ENCODE measurements at regions not wholly inside any gene's neighbourhood (a gene's known extent, or its start where the extent isn't known, plus 50 kb on each side); places are given as distances from the start of the nearest gene placed in this dataset.
"Not testable (repeated sequence)": the region's sequence is repeated elsewhere in the genome, so short reads cannot be mapped to it uniquely, and the experiment has no call there.

- H3K36me3 ChIP-seq (ENCODE audit: control insufficient read depth in 2 of 2, extremely low read depth in 1 of 2, insufficient read depth in 2 of 2, low read length in 2 of 2); H3K27ac ChIP-seq (ENCODE audit: control insufficient read depth, insufficient read depth, low read length); H3K79me2 ChIP-seq (ENCODE audit: control insufficient read depth, insufficient read depth, low read length); DNase-seq (ENCODE audit: low read depth, low spot score); H3K9me1 ChIP-seq (ENCODE audit: control insufficient read depth, extremely low read depth, insufficient read depth, low read length); H3K4me3 ChIP-seq (ENCODE audit: control insufficient read depth in 2 of 3, extremely low read depth in 1 of 3, insufficient read depth in 2 of 3, low read depth in 1 of 3, low read length in 3 of 3); H4K20me1 ChIP-seq (ENCODE audit: control insufficient read depth, extremely low read depth, insufficient read depth, low read length); FAIRE-seq; H3K4me1 ChIP-seq (ENCODE audit: control insufficient read depth, extremely low read depth, insufficient read depth, low read length); H3K9me3 ChIP-seq (ENCODE audit: control insufficient read depth, low read depth, low read length); dilution Hi-C loops (cut with MboI; ENCODE audit: extremely low pct_ligation_motif_present, low sequenced_read_pairs); H3K9ac ChIP-seq (ENCODE audit: control insufficient read depth, extremely low read depth, insufficient read depth, low read length); H3K4me2 ChIP-seq (ENCODE audit: control insufficient read depth, extremely low read depth, insufficient read depth, low read depth, low read length); H3K27me3 ChIP-seq (ENCODE audit: control insufficient read depth, extremely low read depth, insufficient read depth, low read length): not testable (repeated sequence)
- peak in 1 of 3 experiments; percentile 13 for TF ChIP-seq CTCF (optimal IDR thresholded peaks at IDR 0.05 in 1 of 3, IDR thresholded peaks at IDR 0.05 in 1 of 3, conservative IDR thresholded peaks at IDR 0.05 in 1 of 3; ENCODE audit: extremely low read depth in 1 of 3, insufficient read depth in 2 of 3, low read length in 3 of 3)
- peak overlapping the region; percentile 39 for H2AFZ ChIP-seq (ENCODE audit: control insufficient read depth, low read length)
Observed at GRCh38 chr3:75362086-75362784, 301.9 kb upstream of the FRG2C start.

GRCh38 chr3:75372964-75373363, 291.2 kb upstream of the FRG2C start:
- H3K79me2 ChIP-seq (ENCODE audit: control insufficient read depth, insufficient read depth, low read length); FAIRE-seq; H3K36me3 ChIP-seq (ENCODE audit: control insufficient read depth in 2 of 2, extremely low read depth in 1 of 2, insufficient read depth in 2 of 2, low read length in 2 of 2); H3K27me3 ChIP-seq (ENCODE audit: control insufficient read depth, extremely low read depth, insufficient read depth, low read length); H3K4me1 ChIP-seq (ENCODE audit: control insufficient read depth, extremely low read depth, insufficient read depth, low read length); H2AFZ ChIP-seq (ENCODE audit: control insufficient read depth, low read length); H3K4me2 ChIP-seq (ENCODE audit: control insufficient read depth, extremely low read depth, insufficient read depth, low read depth, low read length); DNase-seq (ENCODE audit: low read depth, low spot score); dilution Hi-C loops (cut with MboI; ENCODE audit: extremely low pct_ligation_motif_present, low sequenced_read_pairs); H3K27ac ChIP-seq (ENCODE audit: control insufficient read depth, insufficient read depth, low read length); H3K4me3 ChIP-seq (ENCODE audit: control insufficient read depth in 2 of 3, extremely low read depth in 1 of 3, insufficient read depth in 2 of 3, low read depth in 1 of 3, low read length in 3 of 3); H3K9me1 ChIP-seq (ENCODE audit: control insufficient read depth, extremely low read depth, insufficient read depth, low read length); H4K20me1 ChIP-seq (ENCODE audit: control insufficient read depth, extremely low read depth, insufficient read depth, low read length); H3K9me3 ChIP-seq (ENCODE audit: control insufficient read depth, low read depth, low read length); H3K9ac ChIP-seq (ENCODE audit: control insufficient read depth, extremely low read depth, insufficient read depth, low read length): not testable (repeated sequence)

GRCh38 chr3:75379840-75380239, 284.3 kb upstream of the FRG2C start:
- H3K9me1 ChIP-seq (ENCODE audit: control insufficient read depth, extremely low read depth, insufficient read depth, low read length); H3K9me3 ChIP-seq (ENCODE audit: control insufficient read depth, low read depth, low read length); DNase-seq (ENCODE audit: low read depth, low spot score); H3K36me3 ChIP-seq (ENCODE audit: control insufficient read depth in 2 of 2, extremely low read depth in 1 of 2, insufficient read depth in 2 of 2, low read length in 2 of 2); H3K27me3 ChIP-seq (ENCODE audit: control insufficient read depth, extremely low read depth, insufficient read depth, low read length); dilution Hi-C loops (cut with MboI; ENCODE audit: extremely low pct_ligation_motif_present, low sequenced_read_pairs); H3K4me1 ChIP-seq (ENCODE audit: control insufficient read depth, extremely low read depth, insufficient read depth, low read length); H3K4me2 ChIP-seq (ENCODE audit: control insufficient read depth, extremely low read depth, insufficient read depth, low read depth, low read length); H3K27ac ChIP-seq (ENCODE audit: control insufficient read depth, insufficient read depth, low read length); FAIRE-seq; H3K4me3 ChIP-seq (ENCODE audit: control insufficient read depth in 2 of 3, extremely low read depth in 1 of 3, insufficient read depth in 2 of 3, low read depth in 1 of 3, low read length in 3 of 3); H3K79me2 ChIP-seq (ENCODE audit: control insufficient read depth, insufficient read depth, low read length); H2AFZ ChIP-seq (ENCODE audit: control insufficient read depth, low read length); H3K9ac ChIP-seq (ENCODE audit: control insufficient read depth, extremely low read depth, insufficient read depth, low read length); H4K20me1 ChIP-seq (ENCODE audit: control insufficient read depth, extremely low read depth, insufficient read depth, low read length): not testable (repeated sequence)

All from keratinocyte (primary cell).